Thyroid gland (tissue), 4 donors: ENCODE measurements at regions not wholly inside any gene's neighbourhood (a gene's known extent, or its start where the extent isn't known, plus 50 kb on each side); places are given as distances from the start of the nearest gene placed in this dataset.

ENCODE experiments used
- CTCF ChIP-seq, 6 experiments: fragments of 200-600 bp in 3 of 6; fragments of 450-650 bp in 3 of 6; sonication (generic) in 3 of 6; IDR thresholded peaks; one replicate each; pipeline ENCODE4 v1.5.1; 2016 to 2019; ENCODE audit warnings: antibody characterized with exemption in 6 of 6, mild to moderate bottlenecking in 2 of 6, inconsistent platforms in 1 of 6, moderate library complexity in 1 of 6
- POLR2A ChIP-seq, 2 donors: fragments of 450-650 bp; IDR thresholded peaks; one replicate each; pipeline ENCODE4 v1.6.1; 2017; ENCODE audit warnings: antibody characterized with exemption in 2 of 2, mild to moderate bottlenecking in 2 of 2, moderate library complexity in 1 of 2

DNA sequence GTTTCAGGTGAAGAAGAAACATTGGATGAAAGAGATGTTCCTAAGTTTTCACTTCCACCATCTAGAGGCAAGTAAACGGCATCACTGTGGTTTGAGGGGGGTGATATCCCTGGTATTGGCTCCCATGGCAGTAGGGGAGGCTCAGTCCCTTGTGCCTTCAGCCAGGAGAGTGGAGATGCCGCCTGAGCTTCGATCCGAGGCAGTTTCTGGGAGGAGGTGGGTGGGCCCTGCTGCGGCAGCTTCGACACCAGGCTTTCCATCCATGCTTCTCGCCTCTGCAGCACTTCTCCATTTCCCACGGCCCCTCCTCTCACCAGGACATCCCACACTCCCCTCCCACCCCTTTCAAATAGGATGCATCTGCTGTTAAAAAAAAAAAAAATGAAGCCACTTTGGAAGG is 258.3 kb downstream of the GADD45G start:
- no peak for TF ChIP-seq CTCF (IDR thresholded peaks at IDR 0.05)
- no peak for TF ChIP-seq POLR2A (IDR thresholded peaks at IDR 0.05)
